Ishikawa (cell line): ENCODE measurements at regions not wholly inside any gene's neighbourhood (a gene's known extent, or its start where the extent isn't known, plus 50 kb on each side); places are given as distances from the start of the nearest gene placed in this dataset.

Experiments
- CEBPB ChIP-seq: IDR thresholded peaks from 2 replicates; pipeline ENCODE4 v1.6.1; 2012
- CREB1 ChIP-seq: IDR thresholded peaks from 2 replicates; pipeline ENCODE4 v1.6.1; 2012; ENCODE audit warnings: low read depth
- EGR1 ChIP-seq: IDR thresholded peaks from 2 replicates; pipeline ENCODE4 v1.6.1; 2012
- EP300 ChIP-seq: IDR thresholded peaks from 2 replicates; pipeline ENCODE4 v1.6.1; 2012; ENCODE audit warnings: borderline replicate concordance
- FOXM1 ChIP-seq: IDR thresholded peaks from 2 replicates; pipeline ENCODE4 v1.6.1; 2012; ENCODE audit warnings: low read depth, borderline replicate concordance
- MAX ChIP-seq: IDR thresholded peaks from 2 replicates; pipeline ENCODE4 v1.6.1; 2012
- NFIC ChIP-seq: IDR thresholded peaks from 2 replicates; pipeline ENCODE4 v1.6.1; 2012
- RAD21 ChIP-seq: IDR thresholded peaks from 2 replicates; pipeline ENCODE4 v1.6.1; 2012; ENCODE audit warnings: low read depth
- TAF1 ChIP-seq: IDR thresholded peaks from 2 replicates; pipeline ENCODE4 v1.6.1; 2012; ENCODE audit warnings: low read depth, mild to moderate bottlenecking
- TCF12 ChIP-seq: IDR thresholded peaks from 2 replicates; pipeline ENCODE4 v1.6.1; 2012; ENCODE audit warnings: low read depth
- TEAD4 ChIP-seq: IDR thresholded peaks from 2 replicates; pipeline ENCODE4 v1.6.1; 2012
- USF1 ChIP-seq: IDR thresholded peaks from 2 replicates; pipeline ENCODE4 v1.6.1; 2012
- YY1 ChIP-seq: IDR thresholded peaks from 2 replicates; pipeline ENCODE4 v1.6.1; 2012; ENCODE audit warnings: low read depth
- ZBTB7A ChIP-seq: IDR thresholded peaks from 2 replicates; pipeline ENCODE4 v1.6.1; 2012; ENCODE audit warnings: low read depth
- TF ChIP-seq, protein P1 (sequence below): IDR thresholded peaks from 2 replicates; pipeline ENCODE4 v1.6.1; 2012; ENCODE audit warnings: low read depth, mild to moderate bottlenecking

GRCh38 chr10:117942226-117942625 is 104.5 kb downstream of the RAB11FIP2 start:
- TF ChIP-seq ZBTB7A (no peak), USF1 (no peak), EP300 (no peak), CREB1 (no peak)

GRCh38 chr10:117944676-117945447 is 101.9 kb downstream of the RAB11FIP2 start:
- TF ChIP-seq TCF12 = no peak
- TF ChIP-seq, protein P1, sequence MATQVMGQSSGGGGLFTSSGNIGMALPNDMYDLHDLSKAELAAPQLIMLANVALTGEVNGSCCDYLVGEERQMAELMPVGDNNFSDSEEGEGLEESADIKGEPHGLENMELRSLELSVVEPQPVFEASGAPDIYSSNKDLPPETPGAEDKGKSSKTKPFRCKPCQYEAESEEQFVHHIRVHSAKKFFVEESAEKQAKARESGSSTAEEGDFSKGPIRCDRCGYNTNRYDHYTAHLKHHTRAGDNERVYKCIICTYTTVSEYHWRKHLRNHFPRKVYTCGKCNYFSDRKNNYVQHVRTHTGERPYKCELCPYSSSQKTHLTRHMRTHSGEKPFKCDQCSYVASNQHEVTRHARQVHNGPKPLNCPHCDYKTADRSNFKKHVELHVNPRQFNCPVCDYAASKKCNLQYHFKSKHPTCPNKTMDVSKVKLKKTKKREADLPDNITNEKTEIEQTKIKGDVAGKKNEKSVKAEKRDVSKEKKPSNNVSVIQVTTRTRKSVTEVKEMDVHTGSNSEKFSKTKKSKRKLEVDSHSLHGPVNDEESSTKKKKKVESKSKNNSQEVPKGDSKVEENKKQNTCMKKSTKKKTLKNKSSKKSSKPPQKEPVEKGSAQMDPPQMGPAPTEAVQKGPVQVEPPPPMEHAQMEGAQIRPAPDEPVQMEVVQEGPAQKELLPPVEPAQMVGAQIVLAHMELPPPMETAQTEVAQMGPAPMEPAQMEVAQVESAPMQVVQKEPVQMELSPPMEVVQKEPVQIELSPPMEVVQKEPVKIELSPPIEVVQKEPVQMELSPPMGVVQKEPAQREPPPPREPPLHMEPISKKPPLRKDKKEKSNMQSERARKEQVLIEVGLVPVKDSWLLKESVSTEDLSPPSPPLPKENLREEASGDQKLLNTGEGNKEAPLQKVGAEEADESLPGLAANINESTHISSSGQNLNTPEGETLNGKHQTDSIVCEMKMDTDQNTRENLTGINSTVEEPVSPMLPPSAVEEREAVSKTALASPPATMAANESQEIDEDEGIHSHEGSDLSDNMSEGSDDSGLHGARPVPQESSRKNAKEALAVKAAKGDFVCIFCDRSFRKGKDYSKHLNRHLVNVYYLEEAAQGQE = no peak
- no peak for TF ChIP-seq NFIC
- no peak for TF ChIP-seq YY1
- no peak for TF ChIP-seq TEAD4
- no peak for TF ChIP-seq RAD21
- TF ChIP-seq CREB1 = no peak

- no peak for TF ChIP-seq EGR1
- TF ChIP-seq TAF1 = no peak
- TF ChIP-seq FOXM1 = no peak
- TF ChIP-seq TEAD4 = no peak
- TF ChIP-seq TCF12 = no peak
- TF ChIP-seq, protein P1 = no peak
- no peak for TF ChIP-seq NFIC
- TF ChIP-seq RAD21 = no peak
- no peak for TF ChIP-seq CEBPB
- TF ChIP-seq CREB1 = no peak
- TF ChIP-seq MAX = no peak
- TF ChIP-seq YY1 = no peak
- TF ChIP-seq ZBTB7A = no peak
- no peak for TF ChIP-seq EP300
- TF ChIP-seq USF1 = no peak
Measured at GRCh38 chr10:117945651-117946050, 101.1 kb downstream of the RAB11FIP2 start.

DNA sequence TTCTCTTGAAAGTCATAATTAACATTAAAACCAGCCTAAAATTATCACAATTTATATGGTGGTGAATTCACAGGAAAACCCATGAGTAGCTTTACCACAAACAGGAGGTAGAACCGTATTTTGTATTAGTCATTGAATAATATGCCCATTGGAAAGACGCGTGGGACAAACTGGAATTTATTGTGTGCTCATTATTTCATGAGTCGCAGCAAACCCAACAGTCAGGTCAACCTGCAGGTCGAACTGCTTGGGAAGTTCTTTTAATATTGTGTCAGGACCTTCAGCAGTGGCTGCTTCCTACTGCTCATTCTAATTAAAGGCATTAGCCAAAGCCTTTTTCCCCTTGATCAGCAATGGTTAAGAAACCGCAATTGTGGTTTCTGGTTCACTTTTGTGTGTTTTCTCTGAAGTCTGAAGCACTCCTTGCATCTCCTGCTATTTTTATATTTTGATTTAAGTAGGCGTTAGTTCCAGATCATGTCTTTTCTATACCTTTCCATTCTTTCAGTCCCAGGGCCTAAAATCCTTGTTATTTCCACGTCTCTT is 100.1 kb downstream of the RAB11FIP2 start:
- TF ChIP-seq YY1 (no peak), EGR1 (no peak), EP300 (no peak), TCF12 (no peak), USF1 (no peak), TAF1 (no peak), CEBPB (no peak), RAD21 (no peak)

DNA sequence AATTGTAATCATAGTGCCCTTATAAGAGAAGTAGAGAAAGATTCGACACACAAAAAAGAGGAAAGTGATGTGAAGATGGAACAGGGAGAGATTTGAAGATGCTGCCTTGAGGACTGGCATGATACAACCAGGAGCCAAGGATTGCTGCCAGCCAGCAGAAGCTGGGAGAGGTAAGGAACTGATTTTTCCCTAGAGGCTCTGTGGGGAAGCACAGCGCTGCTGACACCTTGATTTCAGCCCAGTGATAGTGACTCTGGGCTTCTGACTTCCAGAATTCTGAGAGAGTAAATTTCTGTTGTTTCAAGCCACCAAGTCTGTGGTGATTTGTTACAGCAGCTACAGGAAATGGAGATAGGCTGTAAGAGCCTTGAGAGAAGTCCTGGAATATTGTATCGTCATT is 98.2 kb downstream of the RAB11FIP2 start:
- no peak for TF ChIP-seq ZBTB7A
- TF ChIP-seq EP300 = no peak
- TF ChIP-seq USF1 = no peak
- TF ChIP-seq MAX = no peak
- TF ChIP-seq, protein P1 = no peak
- TF ChIP-seq EGR1 = no peak
- no peak for TF ChIP-seq TAF1
